Vagina (tissue), 2 donors: ENCODE measurements at regions not wholly inside any gene's neighbourhood (a gene's known extent, or its start where the extent isn't known, plus 50 kb on each side); places are given as distances from the start of the nearest gene placed in this dataset.

ENCODE experiments used
- DNase-seq, 2 donors: peaks; one replicate each; pipeline ENCODE4 v3.0.0-alpha.2; 2017; ENCODE audit errors: extremely low spot score in 2 of 2
- H3K27ac ChIP-seq: fragments of 200-600 bp; sonication (generic); one replicate; pipeline ENCODE4 v1.5.1; 2019
- H3K27me3 ChIP-seq: fragments of 200-600 bp; sonication (generic); one replicate; pipeline ENCODE4 v1.5.1; 2019
- H3K36me3 ChIP-seq, 2 donors: fragments of 200-600 bp; sonication (generic); one replicate each; pipeline ENCODE4 v1.5.1; 2017 to 2019
- H3K4me1 ChIP-seq: fragments of 200-600 bp; sonication (generic); one replicate; pipeline ENCODE4 v1.5.1; 2019
- H3K4me3 ChIP-seq, 2 donors: fragments of 200-600 bp; sonication (generic); 1 replicate in 1 of 2; 2 replicates in 1 of 2; pipeline ENCODE4 v1.5.1; 2016 to 2019
- H3K9me3 ChIP-seq: fragments of 200-600 bp; sonication (generic); one replicate; pipeline ENCODE4 v1.5.1; 2019
- CTCF ChIP-seq, 3 experiments: fragments of 450-650 bp in 2 of 3; fragments of 200-600 bp in 1 of 3; sonication (generic) in 1 of 3; IDR thresholded peaks; one replicate each; pipeline ENCODE4 v1.5.1; 2017 to 2019; ENCODE audit warnings: antibody characterized with exemption in 3 of 3, mild to moderate bottlenecking in 2 of 3, moderate library complexity in 2 of 3
- POLR2A ChIP-seq, 2 donors: fragments of 450-650 bp; IDR thresholded peaks; one replicate each; pipeline ENCODE4 v1.6.1; 2017; ENCODE audit warnings: antibody characterized with exemption in 2 of 2, mild to moderate bottlenecking in 2 of 2, moderate library complexity in 2 of 2
- POLR2AphosphoS5 ChIP-seq, 2 donors: sonication (generic); formaldehyde crosslinking; IDR thresholded peaks; one replicate each; pipeline ENCODE4 v1.9.0; 2017; ENCODE audit warnings: antibody characterized with exemption in 2 of 2, mild to moderate bottlenecking in 2 of 2, low read depth in 1 of 2; ENCODE audit not compliant: insufficient read depth in 1 of 2
- intact Hi-C: fragments of 100-400 bp; cut with DNase I; formaldehyde crosslinking; loops from one replicate; pipeline ENCODE4 v1.15.1; 2023

DNA sequence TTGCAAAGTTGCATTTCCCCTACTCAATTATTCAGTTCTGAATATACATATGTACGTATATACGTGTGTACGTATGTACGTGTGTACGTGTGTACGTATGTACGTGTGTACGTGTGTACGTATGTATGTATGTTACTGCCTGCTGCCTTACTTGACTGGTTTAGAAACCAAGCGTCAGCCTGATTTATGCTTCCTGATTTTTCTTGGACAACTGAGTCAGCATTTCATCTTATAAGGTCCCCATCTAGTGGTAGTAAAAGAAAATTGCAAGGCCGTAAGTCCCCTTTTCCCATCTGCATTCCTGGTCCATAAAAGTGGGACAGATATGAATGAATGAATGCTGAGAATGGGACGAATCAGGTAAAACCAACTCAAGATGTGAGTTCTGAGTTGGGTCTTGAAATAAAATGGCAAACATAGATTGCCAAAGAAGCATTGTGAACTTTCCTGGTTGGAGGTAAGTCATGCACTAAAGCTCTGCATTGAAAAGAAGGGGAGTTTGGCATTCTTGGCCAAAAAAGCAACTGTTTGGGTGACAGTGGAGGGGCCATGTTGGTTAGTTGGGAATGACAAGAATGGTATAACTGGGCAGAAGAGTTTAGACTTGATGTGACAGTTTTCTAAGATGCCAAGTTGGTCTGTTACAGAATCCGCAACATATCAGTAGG is 76.4 kb upstream of the DNAH14 start:
- Histone ChIP-seq H3K27me3 (no peaks in the 10 kb centered on the region), H3K9me3 (no peaks in the 10 kb centered on the region), H3K4me1 (no peaks in the 10 kb centered on the region), H3K27ac (no peak overlapping the region), H3K36me3 (no peaks in the 10 kb centered on the region), H3K4me3 (no peak overlapping the region)
- TF ChIP-seq POLR2A (IDR thresholded peaks at IDR 0.05) (no peak), CTCF (IDR thresholded peaks at IDR 0.05) (peak; percentile 17 to 70 (median 50))
- intact Hi-C loops, result loop anchor here (5.0 kb wide), 1 partner anchor 341 kb away; no protein-coding TSS in a partner anchor
- DNase-seq, result no peak

GRCh38 chr1:224856973-224857372 is 72.5 kb upstream of the DNAH14 start:
- intact Hi-C loops, result no loop called here
- Histone ChIP-seq H3K4me3 (no peak overlapping the region), H3K9me3 (no peaks in the 10 kb centered on the region), H3K4me1 (no peaks in the 10 kb centered on the region), H3K36me3 (no peaks in the 10 kb centered on the region), H3K27me3 (no peaks in the 10 kb centered on the region), H3K27ac (no peak overlapping the region)
- TF ChIP-seq CTCF (IDR thresholded peaks at IDR 0.05) (no peak), POLR2AphosphoS5 (IDR thresholded peaks at IDR 0.05; ENCODE audit: insufficient read depth in 1 of 2, low read depth in 1 of 2) (no peak), POLR2A (IDR thresholded peaks at IDR 0.05) (no peak)
- DNase-seq, result no peak

- Histone ChIP-seq H3K4me1 (no peaks in the 10 kb centered on the region), H3K4me3 (no peak overlapping the region), H3K9me3 (no peaks in the 10 kb centered on the region), H3K27me3 (no peaks in the 10 kb centered on the region), H3K27ac (no peak overlapping the region), H3K36me3 (no peaks in the 10 kb centered on the region)
- no peak for DNase-seq
- intact Hi-C loops, result no loop called here
- TF ChIP-seq POLR2AphosphoS5 (IDR thresholded peaks at IDR 0.05; ENCODE audit: insufficient read depth in 1 of 2, low read depth in 1 of 2) (no peak), POLR2A (IDR thresholded peaks at IDR 0.05) (no peak), CTCF (IDR thresholded peaks at IDR 0.05) (no peak)
Measured at GRCh38 chr1:224859651-224860050, 69.8 kb upstream of the DNAH14 start.

GRCh38 chr1:224860488-224861338 is 68.8 kb upstream of the DNAH14 start:
- Histone ChIP-seq H3K4me1 (no peaks in the 10 kb centered on the region), H3K27me3 (no peaks in the 10 kb centered on the region), H3K36me3 (no peaks in the 10 kb centered on the region), H3K27ac (no peak overlapping the region), H3K4me3 (no peak overlapping the region), H3K9me3 (no peaks in the 10 kb centered on the region)
- no peak for DNase-seq
- intact Hi-C loops, result no loop called here
- TF ChIP-seq CTCF (IDR thresholded peaks at IDR 0.05), result no peak
- TF ChIP-seq POLR2A (IDR thresholded peaks at IDR 0.05), result no peak
- TF ChIP-seq POLR2AphosphoS5 (IDR thresholded peaks at IDR 0.05; ENCODE audit: insufficient read depth in 1 of 2, low read depth in 1 of 2), result no peak

DNA sequence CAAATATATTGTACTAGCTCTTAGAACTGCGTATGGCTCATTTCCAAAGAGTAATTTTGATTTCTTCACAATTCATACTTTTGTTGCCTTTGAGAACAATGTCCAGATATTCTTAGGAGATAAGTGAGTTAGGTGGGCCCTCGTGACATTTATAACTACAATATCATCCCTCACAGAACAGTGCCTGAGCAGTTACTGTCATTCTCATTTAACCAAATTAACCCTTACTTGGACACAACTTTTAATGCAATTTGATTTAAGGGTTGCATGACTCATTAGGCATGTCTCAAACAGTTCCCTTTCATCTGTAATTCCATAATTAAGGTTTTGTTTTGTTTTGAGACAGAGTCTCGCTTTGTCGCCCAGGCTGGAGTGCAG is 68.1 kb upstream of the DNAH14 start:
- no peaks in the 10 kb centered on the region for H3K27me3 ChIP-seq
- no peaks in the 10 kb centered on the region for H3K9me3 ChIP-seq
- H3K36me3 ChIP-seq, result no peaks in the 10 kb centered on the region
- intact Hi-C loops, result no loop called here
- no peaks in the 10 kb centered on the region for H3K4me1 ChIP-seq
- TF ChIP-seq CTCF (IDR thresholded peaks at IDR 0.05) (no peak), POLR2AphosphoS5 (IDR thresholded peaks at IDR 0.05; ENCODE audit: insufficient read depth in 1 of 2, low read depth in 1 of 2) (no peak), POLR2A (IDR thresholded peaks at IDR 0.05) (no peak)
- no peak overlapping the region for H3K27ac ChIP-seq
- no peak overlapping the region for H3K4me3 ChIP-seq
- DNase-seq, result no peak
